Spleen (tissue), 7 donors: ENCODE measurements at regions not wholly inside any gene's neighbourhood (a gene's known extent, or its start where the extent isn't known, plus 50 kb on each side); places are given as distances from the start of the nearest gene placed in this dataset.

Experiments
- CTCF ChIP-seq, 11 experiments: fragments of 200-600 bp in 7 of 11; fragments of 450-650 bp in 4 of 11; sonication (generic) in 4 of 11; IDR thresholded peaks in 8 of 11; conservative IDR thresholded peaks in 3 of 11; 1 replicate in 7 of 11; 2 replicates in 4 of 11; pipeline versions ENCODE4 v1.4.0 to v1.8.0; 2016 to 2021; ENCODE audit warnings: antibody characterized with exemption in 11 of 11, inconsistent platforms in 4 of 11, mild to moderate bottlenecking in 1 of 11
- POLR2A ChIP-seq, 3 donors: fragments of 450-650 bp; IDR thresholded peaks; one replicate each; pipeline ENCODE4 v1.5.1; 2017; ENCODE audit warnings: antibody characterized with exemption in 3 of 3, mild to moderate bottlenecking in 1 of 3
- POLR2AphosphoS5 ChIP-seq, 3 donors: sonication (generic); formaldehyde crosslinking; IDR thresholded peaks; one replicate each; pipeline ENCODE4 v1.5.1; 2017; ENCODE audit warnings: antibody characterized with exemption in 3 of 3
- donor health status: DM: no; HTN: no; CAD: no; lungs with moderate emphysema.
- donor health status: DM: no; HTN: no; CAD: no.
- donor health status: DM: no; HTN: no; CAD: no.

GRCh38 chr14:101076451-101077198, 173.1 kb upstream of the RTL1 start:
- no peak for TF ChIP-seq CTCF (IDR thresholded peaks at IDR 0.05 in 8 of 11, conservative IDR thresholded peaks at IDR 0.05 in 3 of 11)
- no peak for TF ChIP-seq POLR2A (IDR thresholded peaks at IDR 0.05)
- TF ChIP-seq POLR2AphosphoS5 (IDR thresholded peaks at IDR 0.05): no peak
